ENCODE measurements at regions not wholly inside any gene's neighbourhood (a gene's known extent, or its start where the extent isn't known, plus 50 kb on each side); places are given as distances from the start of the nearest gene placed in this dataset.

- H3K27ac ChIP-seq: no peak overlapping the region
- no peaks in the 10 kb centered on the region for H3K9me3 ChIP-seq
- TF ChIP-seq CTCF (IDR thresholded peaks at IDR 0.05): no peak
- no peaks in the 10 kb centered on the region for H3K27me3 ChIP-seq
- H3K4me1 ChIP-seq: no peaks in the 10 kb centered on the region
- H3K36me3 ChIP-seq: no peaks in the 10 kb centered on the region
- no peak overlapping the region for H3K4me3 ChIP-seq
- no peak for DNase-seq (ENCODE audit: low spot score)
Measured at GRCh38 chr5:99102073-99102697, 173.4 kb upstream of the CHD1 start.

- DNase-seq (ENCODE audit: low spot score): no peak
- Histone ChIP-seq H3K9me3 (no peaks in the 10 kb centered on the region), H3K4me3 (no peak overlapping the region), H3K27me3 (no peaks in the 10 kb centered on the region), H3K4me1 (no peaks in the 10 kb centered on the region), H3K27ac (no peak overlapping the region), H3K36me3 (no peaks in the 10 kb centered on the region)
- no peak for TF ChIP-seq CTCF (IDR thresholded peaks at IDR 0.05)
Measured at GRCh38 chr5:99099691-99100090, 170.9 kb upstream of the CHD1 start.

GRCh38 chr5:99089822-99090549, 161.2 kb upstream of the CHD1 start:
- no peak for DNase-seq (ENCODE audit: low spot score)
- Histone ChIP-seq H3K27ac (no peak overlapping the region), H3K9me3 (peaks cover 4 to 9% of the 10 kb centered on the region in 2 donors), H3K27me3 (no peaks in the 10 kb centered on the region), H3K36me3 (no peaks in the 10 kb centered on the region), H3K4me1 (no peaks in the 10 kb centered on the region), H3K4me3 (no peak overlapping the region)
- TF ChIP-seq CTCF (IDR thresholded peaks at IDR 0.05): no peak

GRCh38 chr5:99088309-99088708, 159.5 kb upstream of the CHD1 start:
- H3K36me3 ChIP-seq: no peaks in the 10 kb centered on the region
- H3K27me3 ChIP-seq: no peaks in the 10 kb centered on the region
- TF ChIP-seq CTCF (IDR thresholded peaks at IDR 0.05): no peak
- H3K27ac ChIP-seq: no peak overlapping the region
- no peak for DNase-seq (ENCODE audit: low spot score)
- no peaks in the 10 kb centered on the region for H3K4me1 ChIP-seq
- H3K4me3 ChIP-seq: no peak overlapping the region
- H3K9me3 ChIP-seq: peaks cover 4 to 9% of the 10 kb centered on the region in 2 donors

GRCh38 chr5:99083197-99083596, 154.4 kb upstream of the CHD1 start:
- DNase-seq (ENCODE audit: low spot score): no peak
- Histone ChIP-seq H3K27me3 (no peaks in the 10 kb centered on the region), H3K4me1 (no peaks in the 10 kb centered on the region), H3K9me3 (no peaks in the 10 kb centered on the region), H3K27ac (no peak overlapping the region), H3K36me3 (no peaks in the 10 kb centered on the region), H3K4me3 (no peak overlapping the region)
- TF ChIP-seq CTCF (IDR thresholded peaks at IDR 0.05): no peak

Measured in right atrium auricular region (tissue), 2 donors.